Stimulated activated CD8-positive, alpha-beta memory T cell treated with anti-CD3 and anti-CD28 coated beads, Interleukin-7, amount 100 ng/mL, for 1 hour (primary cell): ENCODE measurements at regions not wholly inside any gene's neighbourhood (a gene's known extent, or its start where the extent isn't known, plus 50 kb on each side); places are given as distances from the start of the nearest gene placed in this dataset.

Experiments
- DNase-seq, 2 donors: peaks; one replicate each; pipeline ENCODE4 v3.0.0-alpha.2; 2020; ENCODE audit warnings: low read depth in 2 of 2

DNA sequence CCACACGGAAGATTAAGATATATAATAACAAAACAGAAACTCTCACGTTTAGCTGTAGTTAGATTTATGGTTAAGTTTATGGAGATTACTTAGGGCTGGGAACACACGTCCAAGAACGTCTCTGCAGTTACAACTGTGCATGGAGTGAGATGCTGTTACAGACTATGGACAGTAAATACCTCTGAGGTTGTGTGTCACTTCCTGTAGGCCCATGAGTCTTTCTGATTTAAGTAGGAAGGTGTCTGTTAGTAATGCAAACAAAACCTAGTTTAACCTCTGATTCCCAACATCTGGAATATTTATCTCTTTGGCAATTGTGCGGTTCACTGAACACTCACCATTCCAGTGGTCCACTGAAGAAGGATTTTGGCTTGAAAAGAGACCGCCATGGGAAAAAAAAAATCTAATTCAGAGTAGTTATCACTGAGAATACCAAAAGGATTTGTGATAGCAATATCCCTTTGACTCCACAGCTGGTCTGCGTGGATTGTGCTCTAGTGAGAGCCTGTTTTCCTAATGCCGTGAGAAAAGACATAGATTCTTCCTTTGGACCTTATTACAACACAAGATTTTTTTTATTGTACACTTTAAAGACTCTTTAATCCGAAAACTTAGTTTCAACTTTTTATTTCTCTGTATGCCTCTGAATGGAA is 478.2 kb upstream of the CITED2 start:
- DNase-seq: no peak

DNA sequence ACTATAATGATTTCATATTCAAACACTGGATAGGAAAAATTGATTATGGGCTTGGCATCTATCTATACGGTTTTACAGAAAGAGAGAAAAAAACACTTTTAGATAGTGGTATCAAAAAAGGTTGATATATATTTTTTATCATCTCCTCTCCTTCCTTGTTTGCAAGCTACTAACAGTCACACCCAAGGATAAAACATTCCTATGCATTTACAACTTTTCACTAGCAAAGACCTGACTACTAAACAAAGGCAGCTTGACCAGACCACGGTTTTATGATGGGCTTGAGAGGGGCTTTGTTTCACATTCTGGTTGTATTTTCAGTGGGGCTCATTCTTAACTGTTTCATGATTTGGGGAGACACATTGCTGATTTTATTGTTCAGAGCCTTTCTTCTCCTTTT is 477.6 kb upstream of the CITED2 start:
- DNase-seq: no peak

DNA sequence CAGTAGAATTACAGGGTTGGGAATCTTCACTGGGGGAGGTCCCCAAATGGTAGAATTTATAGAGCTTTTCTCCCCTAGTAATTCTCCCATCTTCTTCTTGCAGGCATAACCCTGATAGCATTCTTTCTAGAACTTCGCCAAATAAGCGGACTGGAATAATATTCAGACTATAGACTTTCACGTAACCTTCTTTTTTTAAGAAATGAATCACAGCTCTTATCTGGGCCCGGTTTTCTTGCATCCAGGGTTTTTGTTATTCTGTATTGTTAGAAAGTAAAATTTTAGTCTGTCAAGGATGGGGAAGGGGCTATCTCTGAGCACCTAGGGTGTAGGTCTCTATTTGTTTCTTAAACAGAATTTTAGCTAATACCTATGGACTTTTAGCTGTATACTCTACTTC is 476.8 kb upstream of the CITED2 start:
- no peak for DNase-seq

DNA sequence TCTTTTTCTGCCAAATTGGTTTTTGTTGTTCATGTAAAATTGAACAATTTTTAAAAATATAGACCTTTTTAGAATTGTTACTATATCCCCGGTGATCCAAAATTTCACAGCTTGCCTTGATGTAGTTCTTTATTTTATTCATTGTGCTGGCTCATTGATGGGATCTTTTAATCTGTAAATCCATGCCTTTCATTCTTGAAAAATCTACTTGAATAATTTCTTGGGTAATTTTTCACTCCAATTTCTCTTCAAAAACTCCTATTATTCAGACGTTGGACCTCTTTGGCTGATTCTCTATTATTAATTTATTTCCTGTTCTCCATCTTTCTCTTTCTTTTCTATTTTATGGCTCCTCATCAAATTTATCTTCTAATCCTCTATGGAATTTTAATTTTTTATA is 476.1 kb upstream of the CITED2 start:
- no peak for DNase-seq

DNA sequence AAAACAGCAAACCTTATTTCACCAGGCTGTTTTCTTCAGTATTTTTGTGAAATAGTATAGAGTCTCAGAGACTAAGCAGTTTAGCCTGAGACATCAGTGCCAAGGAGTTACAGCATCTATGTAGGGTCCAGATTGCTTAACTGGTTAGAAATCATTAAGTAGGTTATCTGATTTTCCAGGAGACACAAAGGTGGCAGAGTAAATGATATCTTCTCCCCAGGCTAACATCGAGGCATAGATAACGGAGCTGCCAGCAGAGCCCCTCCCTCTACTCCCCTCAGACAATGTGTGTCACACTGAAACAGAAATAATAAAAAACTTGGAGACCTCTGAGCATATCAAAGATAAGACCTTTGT is 473.0 kb upstream of the CITED2 start:
- no peak for DNase-seq

DNA sequence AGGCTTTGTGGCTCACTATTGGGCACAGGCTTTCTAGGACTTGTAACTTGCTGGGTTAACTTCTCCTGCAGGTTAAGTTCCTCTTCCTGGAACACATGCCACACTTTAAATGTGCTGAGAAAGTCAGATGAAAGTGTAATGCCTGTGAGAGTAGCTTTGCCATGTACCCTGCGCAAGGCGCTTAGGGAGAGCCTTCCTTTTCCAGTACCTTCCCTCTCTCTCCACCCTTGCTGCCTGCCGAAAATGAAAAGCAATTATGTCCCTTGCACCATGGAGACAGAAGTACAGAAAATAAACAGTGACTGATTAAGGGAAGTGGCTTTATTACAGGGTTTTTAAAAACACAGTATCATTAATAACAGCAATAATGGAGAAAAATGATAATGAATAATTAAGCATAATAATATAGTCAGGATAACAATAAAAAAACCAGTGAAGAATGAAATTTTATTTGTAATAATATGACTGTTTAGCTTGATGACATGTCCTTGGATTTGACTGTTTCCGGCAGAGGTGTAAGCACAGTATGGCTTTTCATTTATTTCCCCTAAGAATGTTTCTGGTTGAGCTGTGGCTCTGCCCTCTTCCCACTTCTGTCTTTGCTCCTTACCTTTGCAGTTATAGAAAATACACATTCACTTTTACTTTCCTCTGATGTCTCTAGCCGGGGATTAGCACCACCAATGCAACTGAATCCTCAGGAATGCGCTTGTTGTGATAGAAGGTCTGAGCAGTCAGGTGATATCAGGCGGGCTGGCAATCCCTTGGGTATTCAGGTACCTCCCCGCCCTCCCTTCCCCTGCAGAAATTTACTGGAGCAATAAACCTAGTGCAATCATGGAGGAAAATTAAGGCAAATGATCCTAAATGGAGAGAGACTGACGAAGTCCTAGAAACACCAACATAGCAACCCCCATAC is 472.3 kb upstream of the CITED2 start:
- DNase-seq: no peak

DNA sequence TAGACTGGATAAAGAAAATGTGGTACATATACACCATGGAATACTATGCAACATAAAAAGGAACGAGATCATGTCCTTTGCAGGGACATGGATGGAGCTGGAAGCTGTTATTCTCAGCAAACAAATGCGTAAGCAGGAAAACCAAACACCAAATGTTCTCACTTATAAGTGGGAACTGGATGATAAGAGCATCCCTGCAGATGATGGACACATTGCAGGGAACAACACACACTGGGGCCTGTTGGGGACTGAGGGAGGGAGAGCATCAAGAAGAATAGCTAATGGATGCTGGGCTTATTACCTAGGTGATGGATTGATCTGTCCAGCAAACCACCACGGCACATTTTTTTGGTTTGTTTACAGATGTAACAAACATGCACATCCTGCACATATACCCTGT is 470.5 kb upstream of the CITED2 start:
- DNase-seq: no peak

DNA sequence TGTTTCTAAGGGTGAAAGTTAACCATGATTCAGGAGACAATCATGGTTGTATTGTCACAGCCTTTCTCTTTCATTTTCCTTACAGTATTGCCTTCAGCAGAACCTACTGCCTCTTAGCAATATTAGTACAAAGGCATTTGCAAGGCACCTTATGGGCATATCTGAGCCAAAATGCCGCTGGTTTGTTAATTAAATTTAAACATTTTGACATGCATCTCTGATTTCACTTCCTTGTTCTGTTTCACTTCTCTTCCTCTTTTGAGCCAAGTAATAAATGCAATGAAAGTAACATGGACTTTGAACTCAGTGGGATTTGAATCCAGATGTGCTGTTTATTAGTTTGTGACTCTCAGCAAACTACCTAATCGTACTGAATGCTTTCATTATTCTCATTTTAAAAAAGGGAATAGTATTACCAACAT is 467.4 kb upstream of the CITED2 start:
- DNase-seq: no peak

DNA sequence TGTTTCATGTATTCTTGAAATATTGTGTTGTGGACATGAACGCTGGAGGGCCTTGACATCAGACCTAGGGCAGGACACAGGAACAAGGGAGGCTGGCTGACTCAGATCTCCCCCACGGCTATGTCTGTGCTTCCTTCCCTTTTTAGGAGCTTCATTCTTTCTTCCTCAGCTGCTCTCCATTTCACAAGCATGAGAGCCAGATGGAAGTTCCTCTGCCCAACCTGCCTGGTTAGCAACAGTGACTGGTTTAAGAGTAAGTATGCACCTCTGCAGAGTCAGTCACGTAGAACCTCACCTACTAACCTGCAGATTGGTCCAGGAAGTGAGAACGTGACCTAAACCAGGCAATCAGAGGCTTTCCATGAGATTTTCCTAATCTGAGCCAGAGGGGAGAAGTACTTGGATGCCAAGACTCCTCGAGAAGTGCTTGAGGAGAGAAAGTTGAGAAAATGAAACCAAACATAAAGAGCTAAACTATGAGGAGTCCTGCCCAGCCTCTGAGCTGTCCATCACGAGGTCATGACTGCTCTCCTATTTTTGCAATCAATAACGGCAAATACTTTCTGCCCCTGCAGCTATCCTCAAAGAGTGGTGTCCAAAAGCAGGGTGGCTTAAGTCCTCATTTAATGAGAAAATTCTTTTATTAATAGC is 465.2 kb upstream of the CITED2 start:
- no peak for DNase-seq

DNA sequence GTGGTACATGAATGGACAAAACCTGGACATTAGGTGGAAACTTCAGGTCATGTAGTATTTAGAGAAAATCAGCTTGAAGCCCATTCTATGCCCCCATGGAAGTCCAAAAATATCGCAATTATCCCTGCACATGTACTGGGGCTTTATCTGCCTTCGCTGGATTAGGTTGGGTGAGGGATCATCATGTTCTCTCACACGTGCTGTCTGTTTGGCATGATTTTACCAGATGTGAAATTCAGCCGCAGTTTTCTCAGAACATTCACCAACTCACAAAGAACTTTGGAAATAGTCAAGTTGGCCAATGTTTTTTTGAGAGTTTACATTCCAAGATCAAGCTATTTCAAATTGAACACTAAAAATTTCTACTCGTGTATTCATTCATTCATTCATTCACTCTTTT is 459.8 kb upstream of the CITED2 start:
- DNase-seq: no peak

DNA sequence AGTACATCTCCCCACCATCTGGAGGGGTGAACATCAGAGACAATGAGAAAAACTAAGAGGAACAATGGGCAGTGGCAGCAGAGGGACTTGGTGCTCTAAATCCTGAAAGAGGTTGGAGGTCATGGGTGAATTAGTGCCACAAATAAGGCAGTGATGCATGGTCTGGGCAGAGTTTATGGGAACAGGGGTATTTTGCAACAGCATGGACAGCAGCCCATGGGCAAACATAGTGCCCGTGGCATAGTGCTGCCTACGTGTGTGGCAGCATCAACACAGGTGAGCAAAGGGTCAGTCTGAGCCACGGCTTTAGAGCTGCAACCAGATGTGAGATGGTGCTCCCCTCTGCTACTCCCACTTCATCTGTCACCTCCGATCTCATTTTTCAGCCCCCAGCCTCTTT is 459.1 kb upstream of the CITED2 start:
- no peak for DNase-seq

DNA sequence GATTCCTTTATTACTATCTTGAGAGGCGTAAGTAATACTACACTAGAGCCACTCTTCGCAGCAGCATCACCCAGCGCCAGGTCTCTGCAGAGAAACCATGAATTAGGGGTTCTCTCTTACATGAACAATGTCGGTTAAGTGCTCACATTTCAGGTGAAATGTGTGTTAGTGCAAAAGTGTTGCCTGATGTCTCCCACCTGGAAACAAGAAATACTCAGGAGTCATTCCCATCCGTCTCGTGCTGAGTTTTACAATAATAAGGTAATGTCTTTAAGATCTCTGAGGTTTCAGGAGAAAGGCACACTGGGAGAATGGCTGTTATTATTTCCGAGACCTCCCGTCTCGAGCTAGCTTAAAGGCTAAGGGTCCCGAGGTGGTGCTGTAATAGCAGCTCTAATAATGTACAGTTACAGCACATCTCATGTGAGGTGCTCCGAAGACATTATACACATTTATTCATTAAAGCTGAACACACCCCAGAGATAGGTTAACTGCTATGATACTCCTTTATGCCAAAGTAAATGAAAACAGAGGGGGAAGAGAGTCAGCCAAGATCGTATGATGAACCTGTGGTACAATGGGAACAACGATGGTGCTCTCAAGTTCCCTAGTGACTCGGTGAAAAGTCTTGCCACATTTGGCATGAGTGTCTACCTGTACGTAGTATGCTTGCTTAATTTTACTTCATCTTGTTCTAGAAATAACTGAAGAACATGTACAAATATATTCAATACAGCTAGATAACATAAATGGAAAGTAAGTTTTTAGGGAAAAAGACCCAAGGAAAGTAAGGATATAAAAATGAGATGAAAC is 458.3 kb upstream of the CITED2 start:
- no peak for DNase-seq

DNA sequence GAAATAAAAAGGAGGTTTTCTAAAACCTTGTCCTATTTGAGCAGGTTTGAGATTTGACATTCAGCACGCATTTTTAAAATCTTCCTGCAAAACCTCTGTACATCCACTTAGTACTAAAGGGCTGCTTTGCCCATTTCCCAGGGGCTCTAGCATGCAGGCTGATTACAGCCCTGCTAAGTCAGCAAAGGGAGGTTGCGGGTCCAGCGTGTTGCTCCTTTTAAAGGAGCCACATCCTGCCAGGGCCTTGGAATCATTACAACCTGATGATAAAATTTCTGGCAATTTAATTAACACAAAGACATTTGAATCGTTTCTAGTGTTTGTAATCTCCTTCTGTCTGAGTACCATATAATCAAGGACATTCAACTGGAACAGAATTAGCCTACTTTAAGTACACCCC is 455.1 kb upstream of the CITED2 start:
- no peak for DNase-seq

DNA sequence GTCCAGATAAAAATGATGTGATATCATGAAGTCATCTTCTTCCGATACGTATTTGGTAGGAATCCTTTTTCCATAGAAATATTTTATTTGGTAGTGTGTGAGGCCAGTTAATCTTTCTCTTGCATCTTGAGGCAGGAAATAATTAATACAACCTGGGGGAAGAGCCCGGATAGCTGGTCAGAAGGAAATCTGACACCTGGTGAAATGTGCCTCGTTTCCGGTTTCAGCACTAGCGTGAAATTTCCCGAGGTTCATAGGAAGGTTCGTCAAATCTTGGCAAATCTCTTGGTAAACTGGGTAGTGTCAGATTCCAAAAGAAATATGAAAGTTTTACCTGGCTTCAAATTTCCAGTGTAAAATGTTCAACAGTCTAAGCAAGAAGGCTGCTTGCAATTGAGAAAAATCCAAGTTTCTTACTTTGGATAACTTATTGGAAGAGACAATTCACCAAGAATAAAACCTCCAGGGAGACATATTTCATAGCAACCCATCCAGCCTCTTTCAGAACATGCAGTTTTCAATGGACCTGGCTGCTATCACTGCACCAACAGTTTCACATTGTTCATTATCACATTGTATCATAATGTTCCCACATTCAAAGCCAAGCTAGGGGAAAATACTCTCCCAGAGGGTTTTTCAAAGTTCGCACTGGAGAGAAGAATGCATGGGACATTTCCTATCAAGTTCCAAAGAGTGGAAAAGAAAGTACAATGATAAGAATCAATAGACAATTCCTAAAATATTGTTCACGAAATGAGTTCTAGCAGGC is 454.5 kb upstream of the CITED2 start:
- DNase-seq: no peak

DNA sequence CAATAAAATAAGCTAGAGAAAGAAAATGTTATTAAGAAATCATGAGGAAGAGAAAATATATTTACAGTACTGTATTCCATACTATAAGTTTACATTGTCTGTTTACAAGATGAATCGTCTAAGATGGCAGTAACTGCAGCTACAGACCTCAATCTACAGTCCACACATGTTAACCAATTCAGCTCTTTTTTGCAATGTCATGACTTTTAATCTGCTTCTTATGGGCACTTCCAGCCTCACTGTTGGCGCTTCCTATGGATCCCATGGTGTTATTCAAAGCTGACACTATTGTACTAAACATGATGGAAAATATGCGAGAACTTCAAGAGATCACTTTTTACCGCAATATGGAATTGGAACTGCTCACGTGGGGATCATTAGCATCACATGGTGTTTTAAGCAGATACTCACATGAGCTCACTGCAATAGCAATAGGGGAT is 451.5 kb upstream of the CITED2 start:
- DNase-seq: no peak

DNA sequence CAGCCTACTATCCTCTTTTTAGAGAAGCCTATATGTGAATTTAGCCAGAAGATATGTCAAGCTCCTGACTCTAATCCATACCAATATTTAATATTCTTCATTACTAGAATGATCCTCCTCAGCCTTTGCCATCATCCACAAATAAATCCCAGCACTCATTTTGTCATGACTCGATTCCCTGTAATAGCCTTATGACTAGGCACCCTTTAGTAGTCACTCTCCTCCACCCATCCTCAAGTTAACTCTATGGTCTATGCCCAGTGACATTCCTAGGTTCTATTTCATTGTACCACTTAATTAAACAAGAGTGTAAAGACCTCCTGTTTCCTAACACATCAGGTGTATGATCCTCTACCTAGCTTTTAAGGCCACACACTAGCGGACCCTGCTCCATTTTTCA is 450.4 kb upstream of the CITED2 start:
- no peak for DNase-seq

DNA sequence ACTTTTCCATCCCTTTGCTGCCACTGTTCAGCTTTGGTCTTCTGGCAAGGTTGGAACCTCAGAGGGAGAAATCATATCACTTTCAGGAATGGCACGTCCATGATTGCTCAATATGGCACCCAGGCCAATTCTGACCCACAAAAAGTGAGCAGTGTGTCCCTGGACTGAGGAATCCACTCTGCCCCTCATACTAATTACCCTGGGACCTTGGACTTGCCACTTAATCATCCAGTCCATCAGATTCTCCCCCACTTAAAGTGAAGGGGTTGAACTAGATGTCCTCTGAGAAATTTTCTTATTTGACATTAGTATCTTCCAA is 449.3 kb upstream of the CITED2 start:
- DNase-seq: no peak

DNA sequence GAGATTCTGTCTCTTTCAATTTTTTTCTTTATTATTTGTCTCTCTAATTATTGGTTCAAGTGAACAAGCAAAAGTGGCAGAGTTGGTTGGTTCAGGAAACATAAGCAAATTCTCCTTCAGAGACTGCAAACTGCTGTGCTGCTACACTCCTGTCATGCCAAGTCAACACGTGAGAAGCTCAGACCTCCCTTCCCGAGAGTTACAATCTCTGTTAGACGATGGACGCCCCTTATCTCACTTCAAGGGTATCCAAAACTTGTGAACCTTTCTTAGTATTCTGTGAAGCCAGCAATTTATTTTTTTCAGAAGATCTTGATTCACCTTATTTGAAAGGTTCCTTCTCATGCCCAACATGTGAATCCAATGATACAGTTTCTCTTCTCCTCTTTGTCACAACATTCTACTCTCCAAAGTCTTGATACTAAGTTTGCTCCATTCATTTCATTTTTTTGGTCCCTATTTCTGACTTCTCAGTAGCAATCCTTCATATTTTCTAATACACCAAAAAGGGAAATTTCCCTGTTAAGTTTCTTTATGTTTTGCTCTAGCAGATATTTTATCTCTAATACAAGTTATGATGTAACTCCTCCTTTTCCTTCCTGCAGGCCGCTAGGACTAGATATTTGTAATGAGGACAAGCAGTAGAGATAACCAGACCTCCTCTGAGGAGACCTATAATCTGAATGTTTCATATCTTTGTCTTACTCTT is 448.8 kb upstream of the CITED2 start:
- no peak for DNase-seq

DNA sequence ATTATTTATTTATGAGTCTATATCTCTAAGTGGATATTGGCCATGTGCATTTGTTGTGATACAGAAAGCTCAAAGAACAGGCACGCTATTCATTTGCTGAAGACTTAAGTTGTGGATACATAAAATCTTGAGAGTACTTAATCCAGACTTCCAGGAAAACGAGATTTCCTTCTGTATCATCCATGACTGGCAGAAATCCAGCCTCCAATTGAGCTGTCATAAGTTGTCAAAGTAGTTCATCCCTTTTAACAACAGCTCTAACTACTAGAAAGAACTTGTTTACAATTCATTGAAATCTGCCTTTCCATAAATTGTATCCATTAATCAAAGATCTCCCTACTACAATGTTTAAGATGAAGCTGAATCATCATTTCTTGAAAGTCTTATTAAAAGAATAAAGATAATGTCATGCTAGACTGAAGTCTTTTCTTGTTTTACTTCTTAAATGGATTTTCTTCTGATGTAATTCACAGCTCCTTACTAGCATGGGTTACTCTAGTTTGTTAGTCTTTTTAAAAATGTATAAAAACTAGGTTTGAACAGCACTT is 447.3 kb upstream of the CITED2 start:
- DNase-seq: no peak

DNA sequence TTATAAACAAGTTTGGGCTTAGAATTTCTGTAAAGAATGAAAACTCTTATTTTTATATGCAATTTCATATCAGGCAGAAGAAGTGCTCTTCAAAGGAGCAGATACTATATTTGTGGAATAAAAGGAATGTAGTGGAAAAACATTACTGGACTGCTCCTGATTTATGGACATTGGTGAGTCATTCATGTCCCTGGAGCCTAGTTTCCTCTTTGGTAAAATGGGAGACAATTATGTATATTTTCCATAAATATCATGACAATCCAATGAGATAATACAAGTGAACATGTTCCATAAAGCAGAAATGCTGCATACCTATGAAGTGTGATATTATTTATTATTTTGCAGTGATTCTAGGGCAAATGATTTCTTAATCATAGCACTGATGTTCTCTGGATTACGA is 445.8 kb upstream of the CITED2 start:
- DNase-seq: no peak

DNA sequence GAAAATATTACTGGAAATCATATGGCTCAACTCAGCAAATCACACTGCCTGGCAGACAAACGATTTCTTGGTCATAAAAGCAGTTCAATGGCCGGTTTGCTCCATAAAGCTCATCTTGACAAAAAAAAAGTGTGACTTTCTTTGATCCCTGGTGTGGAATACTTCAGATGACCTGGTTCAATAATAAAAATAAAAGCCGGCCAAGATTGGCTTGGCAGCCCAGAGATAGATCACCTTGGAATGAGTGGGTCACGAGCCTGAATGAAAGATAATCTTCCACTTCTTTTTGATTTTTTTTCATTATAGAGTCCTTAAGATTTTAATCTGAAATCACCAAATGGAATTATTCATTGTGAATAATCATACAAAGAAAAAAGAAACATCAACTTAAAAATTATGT is 445.3 kb upstream of the CITED2 start:
- DNase-seq: no peak
